HK-2 (cell line): ENCODE measurements at regions not wholly inside any gene's neighbourhood (a gene's known extent, or its start where the extent isn't known, plus 50 kb on each side); places are given as distances from the start of the nearest gene placed in this dataset.
"Not testable (repeated sequence)": the region's sequence is repeated elsewhere in the genome, so short reads cannot be mapped to it uniquely, and the experiment has no call there.

Source experiments
- DNase-seq: peaks from one replicate; pipeline ENCODE4 v3.0.0-alpha.2; 2018; ENCODE audit not compliant: unreplicated experiment

DNA sequence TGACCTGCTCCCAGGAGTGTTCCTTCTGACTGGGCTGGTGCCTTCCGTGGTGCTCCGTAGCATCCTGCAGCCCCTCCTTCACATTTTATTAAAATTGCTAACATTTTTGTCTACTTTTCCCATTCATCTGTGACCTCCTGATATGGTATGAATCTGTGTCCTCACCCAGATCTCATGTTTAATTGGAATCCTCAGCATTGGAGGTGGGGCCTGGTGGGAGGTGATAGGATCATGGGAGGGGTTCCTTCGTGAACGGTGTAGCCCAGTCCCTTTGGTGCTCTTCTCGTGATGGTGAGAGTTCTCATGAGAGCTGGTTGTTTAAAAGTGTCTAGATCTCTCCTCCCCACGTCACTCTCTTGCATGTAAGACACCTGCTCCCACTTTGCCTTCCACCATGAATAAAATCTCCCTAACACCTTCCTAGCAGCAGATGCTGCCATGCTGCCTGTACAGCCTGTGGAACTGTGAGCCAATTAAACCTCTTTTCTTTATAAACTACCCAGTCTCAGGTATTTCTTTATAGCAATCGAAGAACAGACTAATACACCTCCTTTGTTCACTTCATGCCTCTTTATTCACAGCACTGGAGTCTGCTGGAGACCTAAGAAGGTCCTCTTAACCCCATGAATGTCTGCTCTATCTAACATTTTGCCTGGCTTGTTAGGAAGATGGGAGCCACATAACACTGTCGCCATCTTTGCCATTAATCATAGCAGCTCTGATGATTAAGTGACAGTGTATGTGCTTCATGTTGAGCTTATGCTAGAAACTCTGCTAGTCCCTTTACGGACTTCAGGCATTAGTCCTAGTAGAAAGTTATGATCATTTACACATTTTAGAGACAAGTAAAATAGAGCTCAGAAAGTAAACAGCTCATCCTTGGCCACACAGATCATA, 377.7 kb upstream of the MAF start:
- DNase-seq, result no peak

DNA sequence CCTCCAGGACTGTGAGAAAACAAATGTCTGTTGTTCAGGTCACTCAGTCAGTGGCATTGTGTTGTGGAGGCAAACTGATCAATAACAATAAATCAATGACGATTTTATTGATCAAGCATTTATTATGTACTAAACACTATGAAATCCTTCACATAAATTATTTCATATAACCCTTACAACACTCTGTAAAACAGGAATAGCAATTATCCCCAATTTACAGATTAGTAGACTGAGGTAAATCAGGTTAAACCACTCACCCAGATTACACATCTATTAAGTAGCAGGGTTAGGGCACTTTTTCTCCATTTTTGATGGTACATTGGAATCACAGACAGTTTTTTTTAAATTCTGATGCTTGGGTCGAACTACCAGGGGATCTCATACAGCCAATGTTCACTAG, 372.8 kb upstream of the MAF start:
- no peak for DNase-seq

DNA sequence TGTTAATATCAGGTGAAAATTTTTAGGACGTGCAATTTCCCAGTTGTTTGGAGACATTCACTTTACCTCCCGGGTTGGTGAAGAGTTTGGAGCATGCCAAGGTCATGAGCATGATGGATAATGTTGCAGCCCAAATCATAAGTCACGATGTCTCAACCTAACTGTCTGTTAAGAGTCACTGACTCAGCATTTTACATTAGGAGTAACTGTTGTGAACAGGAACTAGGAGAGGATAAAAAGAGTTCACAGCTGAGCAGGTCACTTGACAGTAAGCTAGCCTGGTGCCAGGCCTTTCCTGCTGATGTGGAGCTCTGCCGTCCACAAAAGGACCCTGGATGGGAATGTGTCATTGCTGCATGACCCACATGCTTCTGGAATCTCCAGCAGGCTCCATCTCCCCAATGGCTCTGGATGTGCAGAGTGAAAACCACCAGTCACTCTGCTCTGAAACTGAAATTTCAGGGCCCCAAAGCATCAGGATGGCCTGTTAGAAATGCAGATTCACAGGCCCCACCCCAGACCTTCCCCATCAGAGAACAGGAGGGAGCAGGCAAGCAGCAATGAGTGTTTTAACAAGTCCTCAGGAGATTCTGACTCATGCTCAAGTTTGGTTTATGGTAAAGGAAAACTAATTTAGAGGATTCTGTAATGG, 371.6 kb upstream of the MAF start:
- no peak for DNase-seq

DNA sequence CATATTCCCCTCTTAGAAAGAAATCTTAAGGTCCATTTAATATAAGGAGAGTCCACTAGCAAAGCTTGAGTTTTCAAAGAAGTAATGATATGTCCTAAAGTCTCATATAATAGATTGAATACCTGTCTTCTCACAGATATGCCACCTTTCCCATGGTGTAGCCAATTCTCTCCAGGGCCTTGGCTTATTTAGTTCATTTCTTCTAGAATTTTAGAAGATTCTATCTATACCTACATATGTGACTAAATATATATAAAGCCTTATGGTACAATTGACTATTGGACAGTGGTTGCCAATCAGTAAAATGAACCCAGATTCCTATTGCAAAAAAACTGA, 370.7 kb upstream of the MAF start:
- no peak for DNase-seq

DNA sequence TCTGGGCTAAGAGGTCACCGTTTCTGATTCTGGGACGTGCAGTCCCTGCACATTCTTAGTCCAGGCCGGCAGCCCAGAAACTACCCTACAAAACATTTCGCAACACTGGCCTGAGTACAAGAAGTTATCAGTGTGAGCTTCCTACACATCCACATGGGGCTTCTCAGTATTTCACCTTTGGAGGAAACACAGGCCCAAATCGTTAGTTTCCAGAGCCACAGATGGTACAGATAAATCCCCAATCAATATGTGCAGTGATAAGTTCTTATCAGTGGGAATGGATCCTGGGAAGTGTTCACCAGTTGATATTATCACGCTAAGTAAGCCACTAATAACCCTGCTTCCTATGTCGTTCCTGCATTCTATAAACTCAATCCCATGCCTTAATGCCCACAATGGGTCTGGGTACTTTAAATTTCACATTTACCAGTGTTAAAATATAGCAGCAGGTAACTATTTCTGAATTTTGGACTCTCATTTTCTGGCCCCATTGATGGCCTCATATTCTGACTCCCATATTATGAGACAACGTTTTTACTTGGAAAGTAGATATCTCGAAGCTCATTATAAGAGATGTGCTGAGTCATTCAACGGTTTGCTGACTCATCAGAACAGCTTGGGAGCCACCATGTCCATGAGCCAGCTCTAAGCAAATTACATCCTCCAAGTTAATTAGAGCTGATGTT, 370.2 kb upstream of the MAF start:
- no peak for DNase-seq

DNA sequence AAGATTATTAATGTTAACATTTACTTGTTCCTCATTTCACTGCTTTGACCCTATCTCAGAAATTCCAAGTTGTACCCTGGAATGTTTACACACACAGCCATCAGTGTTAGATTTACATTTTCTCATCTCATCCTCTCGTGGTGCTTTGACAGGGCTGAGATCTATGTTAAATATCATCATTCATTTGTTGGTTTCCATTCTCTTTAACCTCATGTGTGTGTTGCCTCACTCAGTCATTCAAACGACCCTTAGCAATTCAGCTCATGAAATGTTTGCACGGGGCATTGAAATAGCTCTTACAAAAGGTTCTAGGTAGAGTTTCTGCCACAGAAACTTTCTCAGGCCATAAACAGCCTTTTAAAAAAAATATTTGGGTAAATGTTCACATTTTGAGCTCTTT, 369.6 kb upstream of the MAF start:
- DNase-seq, result no peak

DNA sequence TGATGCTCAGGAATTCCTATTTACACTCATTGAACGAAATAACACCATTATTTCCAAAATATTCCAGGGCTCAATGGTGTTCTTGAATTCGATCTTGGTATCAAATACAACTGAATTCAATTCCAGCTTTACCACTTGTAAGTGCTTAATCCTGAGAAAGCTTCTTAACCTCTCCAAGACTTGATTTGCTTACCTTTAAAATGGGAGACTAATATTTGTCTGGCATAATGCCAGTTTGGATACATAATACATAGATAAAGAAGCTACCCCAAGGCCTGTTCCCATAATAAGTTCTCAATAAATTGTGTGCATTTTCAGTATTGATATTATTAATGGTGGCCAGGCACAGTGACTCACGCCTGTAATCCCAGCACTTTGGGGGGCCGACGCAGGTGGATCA, 368.9 kb upstream of the MAF start:
- DNase-seq, result no peak

DNA sequence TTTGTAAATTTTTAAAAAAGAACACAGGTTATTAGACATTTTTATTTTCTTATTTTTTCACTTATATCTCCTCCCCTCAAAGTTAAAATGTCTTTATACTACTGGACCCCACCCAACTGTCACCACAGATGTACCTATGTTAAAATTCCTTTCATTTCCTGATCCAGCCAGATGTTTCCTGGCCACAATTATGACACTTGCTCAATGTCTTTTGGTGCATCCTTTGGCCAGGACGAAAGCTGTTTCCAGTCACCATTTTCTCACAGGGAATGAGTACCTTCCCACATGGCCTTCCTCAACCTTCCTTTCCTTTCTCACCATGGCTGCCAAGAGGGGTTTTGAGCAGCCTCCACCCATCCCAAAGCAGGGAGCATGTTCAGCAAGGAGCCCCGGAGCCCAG, 365.7 kb upstream of the MAF start:
- no peak for DNase-seq

DNA sequence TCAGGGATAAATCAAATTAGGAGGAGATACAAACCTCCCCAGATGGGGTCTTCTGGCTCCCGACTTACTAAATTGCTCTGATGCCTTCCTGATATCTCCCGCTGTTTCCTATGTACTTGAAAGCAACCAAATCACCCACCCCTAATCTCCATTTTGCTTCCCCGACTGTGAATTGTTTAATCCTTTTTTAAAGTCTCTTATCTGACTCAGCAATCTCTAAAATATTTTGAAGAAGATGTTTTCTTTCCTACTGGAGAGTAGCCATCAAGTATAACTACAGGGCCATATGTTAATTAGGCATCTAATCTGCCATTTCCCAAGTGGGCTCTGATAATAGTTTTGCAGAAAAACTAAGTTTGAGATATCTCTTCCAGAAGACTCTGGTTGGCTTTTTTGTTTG, 365.2 kb upstream of the MAF start:
- DNase-seq, result no peak

DNA sequence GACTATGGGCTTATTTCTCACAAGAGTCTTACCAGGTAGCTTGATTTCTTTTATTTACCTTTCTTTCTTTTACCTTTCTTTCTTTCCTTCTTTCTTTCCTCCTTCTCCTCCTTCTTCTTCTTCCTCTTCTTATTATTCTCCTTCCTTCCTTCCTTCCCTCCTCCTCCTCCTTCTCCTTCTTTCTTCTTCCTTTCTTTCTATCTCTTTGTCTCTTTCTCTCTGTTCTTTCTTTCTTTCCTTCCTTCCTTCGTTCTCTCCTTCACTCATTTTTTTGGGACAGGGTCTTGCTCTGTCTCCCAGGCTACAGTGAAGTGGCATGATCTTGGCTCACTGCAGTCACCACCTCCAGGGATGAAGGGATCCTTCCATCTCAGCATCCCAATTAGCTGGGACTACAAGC, 363.6 kb upstream of the MAF start:
- DNase-seq, result no peak

DNA sequence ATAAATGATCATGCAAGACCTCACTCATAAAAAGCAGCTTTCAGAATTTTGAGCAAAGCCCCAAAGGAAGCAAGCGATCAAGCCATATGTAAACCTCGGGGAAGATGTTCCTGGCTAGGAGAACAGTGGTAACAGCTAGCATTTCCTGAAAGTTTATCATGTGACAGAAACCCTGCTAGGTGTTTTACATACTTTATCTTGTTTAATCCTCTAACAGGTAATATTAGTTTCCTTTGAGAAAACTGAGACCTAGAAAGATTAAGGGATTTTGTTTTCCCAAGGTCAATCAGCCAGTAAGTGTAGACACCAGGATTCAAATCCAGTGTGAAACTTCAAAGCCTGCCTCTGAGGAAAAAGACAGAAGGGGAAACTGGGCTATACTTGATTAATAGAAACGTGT, 362.4 kb upstream of the MAF start:
- DNase-seq, result no peak

DNA sequence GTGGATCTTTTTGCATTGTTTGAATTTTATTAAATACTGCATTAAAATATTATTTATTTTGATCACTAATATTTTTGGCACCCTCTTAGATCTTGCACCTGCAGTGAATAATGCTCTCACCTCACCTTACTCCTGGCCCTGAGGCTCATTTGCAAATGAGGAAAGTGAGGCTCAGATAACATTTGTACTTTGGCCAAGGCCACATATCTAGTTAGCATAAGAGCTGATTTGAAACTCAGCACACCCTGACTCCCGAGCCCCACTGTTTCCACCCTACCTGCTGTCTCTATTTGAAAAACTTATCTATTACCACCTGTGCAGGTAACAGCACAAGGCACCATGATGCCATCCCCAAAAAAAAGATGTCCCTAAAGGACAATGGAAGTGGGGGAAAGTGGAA, 358.7 kb upstream of the MAF start:
- no peak for DNase-seq

DNA sequence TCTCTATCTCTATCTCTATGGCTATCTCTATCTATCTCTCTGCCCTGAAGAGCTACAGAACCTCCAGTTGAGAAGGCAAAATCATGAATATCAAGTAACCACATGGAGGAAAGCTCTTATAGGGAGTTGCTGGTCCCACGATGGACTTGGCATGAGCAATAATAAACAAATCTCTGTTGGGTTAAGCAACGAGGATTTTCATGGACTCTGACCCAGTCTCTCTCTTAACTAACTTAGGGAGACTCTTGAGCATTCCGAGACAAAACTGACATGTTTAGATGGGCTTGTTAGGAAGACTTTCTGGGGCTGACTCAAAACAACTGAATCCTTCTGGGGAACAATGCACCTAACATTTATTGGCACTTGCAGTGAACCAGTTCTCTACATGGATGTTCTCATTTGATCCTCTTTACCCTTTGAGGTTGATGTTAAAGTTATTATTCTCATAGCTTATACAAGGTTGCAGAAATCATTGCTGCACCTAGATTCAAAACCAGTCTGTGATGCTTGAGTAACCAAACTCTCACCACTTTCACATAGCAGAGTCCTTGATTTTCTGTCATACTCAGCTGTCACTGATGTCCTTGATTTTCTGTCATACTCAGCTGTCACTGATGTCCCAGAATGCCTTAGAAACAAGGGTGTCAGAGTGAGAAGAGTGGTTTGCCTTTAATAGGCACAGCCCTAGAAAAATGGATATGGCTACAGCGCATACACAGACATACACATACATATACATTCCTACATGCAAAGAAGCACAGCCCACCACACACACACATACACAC, 354.6 kb upstream of the MAF start:
- DNase-seq, result no peak

DNA sequence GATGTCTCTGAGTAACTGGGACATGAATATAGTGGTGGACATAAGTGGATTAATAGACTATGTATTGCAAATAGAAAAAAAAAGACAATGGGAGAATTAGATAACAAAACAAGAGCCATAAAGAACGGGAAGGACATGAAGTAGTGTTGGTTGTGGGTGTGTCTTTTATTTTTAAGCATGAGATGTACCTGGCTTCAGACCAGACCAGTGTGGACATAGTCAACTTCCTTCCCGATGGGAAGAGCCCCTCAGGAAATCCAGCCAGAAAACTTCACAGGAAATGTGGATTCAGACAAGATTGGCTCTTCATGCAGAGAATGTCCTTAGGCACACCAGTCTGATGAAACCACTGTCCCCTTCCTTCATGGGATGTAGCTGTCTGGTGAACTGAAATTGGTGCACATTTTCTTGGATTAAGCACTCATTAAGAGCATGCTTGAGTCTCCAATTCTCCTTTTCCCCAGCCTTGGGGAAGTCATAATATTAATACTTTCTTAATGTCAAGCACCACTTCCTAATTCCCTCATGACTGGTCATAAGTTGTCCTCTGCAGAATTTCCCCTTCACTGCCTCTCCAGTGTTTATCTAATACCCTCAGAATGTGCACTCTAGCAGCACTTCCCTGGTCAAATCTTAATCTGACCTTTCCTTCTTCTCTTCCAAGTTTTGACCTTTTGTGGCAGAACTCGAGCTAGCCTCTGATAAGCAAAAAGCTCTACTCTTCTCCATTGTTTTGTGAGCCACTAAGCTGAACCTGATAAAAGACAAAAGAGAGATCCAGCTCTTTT, 350.6 kb upstream of the MAF start:
- no peak for DNase-seq

DNA sequence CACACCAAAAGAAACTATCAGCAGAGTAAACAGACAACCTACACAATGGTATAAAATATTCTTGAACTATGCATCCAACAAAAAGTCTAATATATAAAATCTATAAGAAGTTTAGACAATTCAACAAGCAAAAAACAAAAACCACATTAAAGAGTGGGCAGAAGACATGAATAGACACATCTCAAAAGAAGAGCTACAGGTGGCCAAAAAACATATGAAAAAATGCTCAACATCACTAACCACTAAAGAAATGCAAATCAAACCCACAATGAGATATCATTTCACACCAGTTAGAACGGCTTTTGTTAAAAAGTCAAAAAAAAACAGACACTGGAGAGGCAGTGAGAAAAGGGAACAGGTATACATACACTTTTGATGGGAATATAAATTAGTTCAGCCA, 348.9 kb upstream of the MAF start:
- DNase-seq, result no peak

DNA sequence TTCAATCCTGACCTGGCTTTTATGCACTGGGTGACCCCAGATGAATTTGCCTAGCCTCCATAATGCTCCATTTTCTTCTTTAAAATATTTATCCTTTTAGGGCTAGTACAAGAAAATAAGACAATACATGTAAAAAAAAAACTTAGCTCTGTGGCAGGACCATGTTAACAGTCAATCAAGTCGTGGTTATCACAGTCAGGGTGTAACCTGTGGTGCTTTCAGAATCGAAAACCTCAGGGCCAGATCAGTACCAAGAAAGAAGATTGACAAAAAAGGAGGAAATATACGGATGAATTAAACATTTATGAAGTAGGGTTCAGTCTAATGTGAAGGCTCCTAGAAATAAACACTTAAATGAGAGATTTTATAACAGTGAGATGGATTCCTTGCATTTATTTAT, 347.2 kb upstream of the MAF start:
- DNase-seq, result no peak

DNA sequence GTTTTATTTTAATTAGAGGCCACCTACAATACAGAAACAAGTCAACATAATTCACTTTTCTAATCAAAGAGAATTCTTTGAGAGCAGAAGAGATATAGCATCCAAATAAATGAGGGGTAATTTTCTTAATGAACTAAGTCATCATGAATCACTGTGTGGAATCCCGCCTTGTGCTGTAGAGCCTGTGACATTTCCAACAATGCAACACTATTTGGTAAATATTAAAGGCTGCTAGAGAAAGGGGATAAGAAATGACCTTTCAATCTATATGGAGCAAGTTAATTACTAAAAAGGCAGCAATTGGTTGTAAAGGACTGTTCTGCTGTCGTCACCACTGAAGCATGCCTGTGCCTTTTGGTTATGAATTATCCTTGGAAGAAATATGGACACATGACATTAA, 345.7 kb upstream of the MAF start:
- DNase-seq, result no peak

DNA sequence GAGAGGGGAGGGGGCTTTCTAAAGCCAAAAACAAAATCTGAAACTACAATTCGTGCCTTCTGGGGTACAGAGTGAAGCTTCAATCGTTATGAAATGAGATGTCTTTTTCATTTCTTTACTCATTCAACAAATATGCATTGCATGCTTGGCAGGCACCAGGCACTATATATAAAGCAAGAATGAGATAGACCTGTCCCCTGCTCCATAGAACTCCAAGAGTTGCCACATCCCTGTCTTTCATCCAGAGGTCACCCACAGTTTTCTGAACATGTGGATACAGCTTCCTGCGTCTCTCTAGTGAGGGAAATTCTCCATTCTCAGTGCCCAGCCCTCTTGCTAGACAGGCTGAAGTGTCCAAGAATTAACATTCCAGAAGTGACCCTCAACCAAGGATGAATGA, 343.2 kb upstream of the MAF start:
- DNase-seq, result no peak

DNA sequence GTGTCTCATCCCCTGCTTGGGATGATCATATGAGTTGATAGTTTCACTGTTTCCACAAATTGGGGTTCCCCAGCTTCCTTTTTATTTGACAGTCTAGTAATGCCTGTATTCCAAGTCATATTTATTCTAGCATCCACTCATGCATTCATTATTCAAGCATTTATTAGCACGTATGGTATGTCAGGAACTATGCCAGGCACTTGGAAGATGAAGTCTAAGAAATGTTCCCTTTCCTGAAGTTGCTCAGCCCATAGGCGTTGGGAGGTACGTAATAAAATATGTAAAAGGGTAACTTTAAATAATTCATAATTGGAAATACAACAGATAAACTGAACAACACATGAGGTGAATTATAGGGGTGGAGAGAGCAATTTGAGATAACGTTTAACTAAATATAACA, 338.0 kb upstream of the MAF start:
- no peak for DNase-seq

DNA sequence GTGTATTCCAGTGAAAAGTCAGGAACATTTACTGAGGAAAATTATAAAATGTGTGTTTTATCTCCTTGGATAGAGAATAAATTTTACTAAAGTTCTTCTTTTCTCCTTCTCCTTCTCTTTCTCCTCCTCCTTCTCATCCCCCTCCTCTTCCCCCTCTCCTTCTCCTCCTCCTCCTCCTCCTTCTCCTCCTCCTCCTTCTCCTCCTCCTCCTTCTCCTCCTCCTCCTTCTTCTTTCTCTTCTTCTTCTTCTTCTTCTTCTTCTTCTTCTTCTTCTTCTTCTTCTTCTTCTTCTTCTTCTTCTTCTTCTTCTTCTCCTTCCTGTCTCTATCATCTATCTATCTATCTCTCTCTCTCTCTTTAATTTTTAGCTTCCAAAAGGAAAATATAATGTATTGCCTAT, 337.1 kb upstream of the MAF start:
- not testable (repeated sequence) for DNase-seq

DNA sequence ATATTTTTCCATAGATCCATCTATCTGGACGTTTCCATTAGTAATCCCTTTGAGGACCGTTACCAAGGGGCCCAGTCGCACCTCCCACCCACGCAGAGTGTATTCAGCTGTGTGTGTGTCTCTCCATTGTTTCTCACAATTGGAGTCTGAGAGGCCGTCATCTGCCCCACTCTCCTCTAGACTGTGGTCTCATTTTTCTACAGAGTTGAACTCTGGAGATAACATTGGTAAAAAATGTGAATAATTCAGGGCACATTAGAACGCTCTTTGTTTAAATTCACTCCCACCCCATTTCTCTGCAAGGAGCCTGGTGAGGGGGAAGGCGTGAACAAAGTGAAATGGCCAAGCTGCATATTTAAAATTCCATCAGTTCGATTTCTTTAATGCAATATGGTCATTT, 333.1 kb upstream of the MAF start:
- DNase-seq, result no peak

DNA sequence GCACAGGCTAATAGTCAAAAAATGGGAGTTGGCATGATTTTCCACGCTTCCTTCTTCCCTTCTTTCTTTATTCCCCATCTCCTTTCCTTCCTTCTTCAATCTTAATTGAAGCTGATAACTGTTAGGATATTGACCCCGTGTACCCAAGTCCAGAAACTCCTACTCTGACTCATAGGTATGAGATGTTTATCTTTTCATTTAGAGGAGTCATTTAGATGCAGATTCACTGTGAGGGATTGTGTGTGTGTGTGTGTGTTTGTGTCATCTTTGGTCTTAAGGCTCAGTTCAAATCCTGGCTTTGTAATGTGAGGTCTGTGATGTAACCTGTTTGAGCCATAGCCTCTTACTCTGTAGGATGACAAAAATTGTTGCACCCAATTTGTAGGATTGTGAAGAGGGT, 332.0 kb upstream of the MAF start:
- DNase-seq, result no peak
